Mesenchymal stem cell (in vitro differentiated cells and primary cell): ENCODE measurements at regions not wholly inside any gene's neighbourhood (a gene's known extent, or its start where the extent isn't known, plus 50 kb on each side); places are given as distances from the start of the nearest gene placed in this dataset.
A peak's percentile ranks its signal among the peaks of the same experiment; 100 is the strongest.

ENCODE experiments used
- DNase-seq: peaks from one replicate; pipeline ENCODE4 v3.0.0-alpha.2; 2013
- H2AFZ ChIP-seq: one replicate; pipeline ENCODE4 v1.6.1; 2013; ENCODE audit warnings: low read depth, mild to moderate bottlenecking, control low read depth, inconsistent platforms, low read length, moderate library complexity
- H2AK5ac ChIP-seq: 2 replicates; pipeline ENCODE4 v1.6.1; 2013; ENCODE audit warnings: low read length, moderate library complexity, mild to moderate bottlenecking, inconsistent platforms; ENCODE audit not compliant: severe bottlenecking
- H2BK120ac ChIP-seq: one replicate; pipeline ENCODE4 v1.6.1; 2013; ENCODE audit warnings: low read depth, mild to moderate bottlenecking, inconsistent platforms, low read length, moderate library complexity
- H2BK12ac ChIP-seq, 2 experiments: one replicate each; pipeline ENCODE4 v1.6.1; 2013; ENCODE audit warnings: inconsistent platforms in 2 of 2, low read length in 2 of 2, mild to moderate bottlenecking in 2 of 2, moderate library complexity in 2 of 2, control low read depth in 1 of 2
- H2BK15ac ChIP-seq: one replicate; pipeline ENCODE4 v1.6.1; 2013; ENCODE audit warnings: mild to moderate bottlenecking, low read depth, inconsistent platforms; ENCODE audit not compliant: poor library complexity, severe bottlenecking
- H2BK5ac ChIP-seq: 2 replicates; pipeline ENCODE4 v1.6.1; 2013; ENCODE audit warnings: low read depth, mild to moderate bottlenecking, low read length, control low read depth, inconsistent platforms; ENCODE audit not compliant: poor library complexity, severe bottlenecking
- H3K14ac ChIP-seq, 2 experiments: one replicate each; pipeline ENCODE4 v1.6.1; 2013; ENCODE audit warnings: inconsistent platforms in 2 of 2, low read length in 2 of 2, control low read depth in 1 of 2, mild to moderate bottlenecking in 1 of 2, moderate library complexity in 1 of 2
- H3K18ac ChIP-seq, 2 experiments: one replicate each; pipeline ENCODE4 v1.6.1; 2013; ENCODE audit warnings: inconsistent platforms in 2 of 2, low read length in 2 of 2, control low read depth in 1 of 2, low read depth in 1 of 2, mild to moderate bottlenecking in 1 of 2
- H3K23ac ChIP-seq, 2 experiments: one replicate each; pipeline ENCODE4 v1.6.1; 2013; ENCODE audit warnings: inconsistent platforms in 2 of 2, low read length in 2 of 2, mild to moderate bottlenecking in 2 of 2, moderate library complexity in 2 of 2, control low read depth in 1 of 2
- H3K27ac ChIP-seq: 2 replicates; pipeline ENCODE4 v1.5.1; 2013; ENCODE audit warnings: mild to moderate bottlenecking, moderate library complexity, low read length, control low read depth, inconsistent platforms; ENCODE audit not compliant: poor library complexity, severe bottlenecking
- H3K27me3 ChIP-seq, 2 experiments: 2 replicates each; pipeline versions ENCODE4 v1.6.1 to v1.7.0; 2013; ENCODE audit warnings: low read length in 2 of 2, mild to moderate bottlenecking in 2 of 2, moderate library complexity in 2 of 2, control low read depth in 1 of 2, inconsistent platforms in 1 of 2; ENCODE audit not compliant: control insufficient read depth in 1 of 2, insufficient read depth in 1 of 2
- H3K36me3 ChIP-seq, 2 experiments: 2 replicates each; pipeline versions ENCODE4 v1.6.1 to v1.7.0; 2013; ENCODE audit warnings: low read length in 2 of 2, control low read depth in 1 of 2, inconsistent platforms in 1 of 2, low read depth in 1 of 2, mild to moderate bottlenecking in 1 of 2; ENCODE audit not compliant: insufficient read depth in 2 of 2, control insufficient read depth in 1 of 2
- H3K4ac ChIP-seq, 2 experiments: one replicate each; pipeline ENCODE4 v1.6.1; 2013; ENCODE audit warnings: inconsistent platforms in 2 of 2, low read length in 2 of 2, mild to moderate bottlenecking in 2 of 2, moderate library complexity in 2 of 2, control low read depth in 1 of 2, low read depth in 1 of 2
- H3K4me1 ChIP-seq: 2 replicates; pipeline ENCODE4 v1.6.1; 2013; ENCODE audit warnings: low read depth, low read length, control low read depth; ENCODE audit not compliant: control insufficient read depth, insufficient read depth
- H3K4me2 ChIP-seq: 2 replicates; pipeline ENCODE4 v1.6.1; 2013; ENCODE audit warnings: low read length, mild to moderate bottlenecking, inconsistent platforms; ENCODE audit not compliant: poor library complexity, severe bottlenecking
- H3K4me3 ChIP-seq, 2 experiments: 2 replicates each; pipeline versions ENCODE4 v1.5.1 to v1.7.0; 2013; ENCODE audit warnings: low read length in 2 of 2, mild to moderate bottlenecking in 2 of 2, control low read depth in 1 of 2, low read depth in 1 of 2; ENCODE audit not compliant: insufficient read depth in 1 of 2
- H3K79me1 ChIP-seq: replicated peaks from 2 replicates; pipeline ENCODE4 v1.6.1; 2013; ENCODE audit warnings: mild to moderate bottlenecking, control low read depth, low read length, inconsistent platforms; ENCODE audit not compliant: poor library complexity, severe bottlenecking
- H3K9ac ChIP-seq: 2 replicates; pipeline ENCODE4 v1.7.0; 2013; ENCODE audit warnings: mild to moderate bottlenecking, low read length, moderate library complexity
- H3K9me3 ChIP-seq: 2 replicates; pipeline ENCODE4 v1.7.0; 2013; ENCODE audit warnings: mild to moderate bottlenecking, low read length; ENCODE audit not compliant: control insufficient read depth
- H4K8ac ChIP-seq: one replicate; pipeline ENCODE4 v1.6.1; 2013; ENCODE audit warnings: inconsistent platforms, mild to moderate bottlenecking, low read length, moderate library complexity
- H4K91ac ChIP-seq: one replicate; pipeline ENCODE4 v1.6.1; 2013; ENCODE audit warnings: mild to moderate bottlenecking, low read length, inconsistent platforms
- WGBS: methylation state at CpG from one replicate; pipeline ENCODE4 v1.1.7; 2013; ENCODE audit warnings: mixed read lengths; 5-methylcytosine and 5-hydroxymethylcytosine counted together

GRCh38 chr14:65200454-65200853 lies 98.1 kb upstream of the MAX start:
- Histone ChIP-seq H3K4ac (no peak overlapping the region), H3K27me3 (no peaks in the 10 kb centered on the region), H3K79me1 (no peaks in the 10 kb centered on the region), H4K8ac (no peak overlapping the region), H3K4me3 (no peak overlapping the region), H3K18ac (no peak overlapping the region), H2AFZ (no peak overlapping the region), H3K27ac (no peak overlapping the region), H3K14ac (no peak overlapping the region), H3K9me3 (no peaks in the 10 kb centered on the region), H2BK12ac (no peak overlapping the region), H3K4me2 (no peak overlapping the region), H3K4me1 (peaks cover 7% of the 10 kb centered on the region), H2BK120ac (no peak overlapping the region), H2AK5ac (no peak overlapping the region), H2BK15ac (no peak overlapping the region), H2BK5ac (no peak overlapping the region), H3K9ac (no peak overlapping the region), H3K36me3 (no peaks in the 10 kb centered on the region), H4K91ac (no peak overlapping the region), H3K23ac (no peak overlapping the region)
- WGBS, result 77% methylated on average over 1 of the region's 1 CpG
- no peak for DNase-seq

GRCh38 chr14:65203574-65203973 lies 101.3 kb upstream of the MAX start:
- H4K91ac ChIP-seq, result no peak overlapping the region
- H4K8ac ChIP-seq, result no peak overlapping the region
- H3K23ac ChIP-seq, result no peak overlapping the region
- H3K4me2 ChIP-seq, result no peak overlapping the region
- H3K14ac ChIP-seq, result no peak overlapping the region
- H2BK5ac ChIP-seq, result no peak overlapping the region
- DNase-seq, result no peak
- no peak overlapping the region for H3K18ac ChIP-seq
- no peak overlapping the region for H3K4me3 ChIP-seq
- no peaks in the 10 kb centered on the region for H3K27me3 ChIP-seq
- H2AK5ac ChIP-seq, result no peak overlapping the region
- H3K4ac ChIP-seq, result no peak overlapping the region
- WGBS, result 90% methylated on average over 5 of the region's 5 CpGs
- H3K79me1 ChIP-seq, result no peaks in the 10 kb centered on the region
- no peak overlapping the region for H2BK12ac ChIP-seq
- no peak overlapping the region for H3K9ac ChIP-seq
- no peak overlapping the region for H3K27ac ChIP-seq
- no peaks in the 10 kb centered on the region for H3K36me3 ChIP-seq
- peaks cover 9% of the 10 kb centered on the region for H3K4me1 ChIP-seq
- H3K9me3 ChIP-seq, result no peaks in the 10 kb centered on the region
- H2BK120ac ChIP-seq, result no peak overlapping the region
- H2AFZ ChIP-seq, result no peak overlapping the region
- no peak overlapping the region for H2BK15ac ChIP-seq

DNA sequence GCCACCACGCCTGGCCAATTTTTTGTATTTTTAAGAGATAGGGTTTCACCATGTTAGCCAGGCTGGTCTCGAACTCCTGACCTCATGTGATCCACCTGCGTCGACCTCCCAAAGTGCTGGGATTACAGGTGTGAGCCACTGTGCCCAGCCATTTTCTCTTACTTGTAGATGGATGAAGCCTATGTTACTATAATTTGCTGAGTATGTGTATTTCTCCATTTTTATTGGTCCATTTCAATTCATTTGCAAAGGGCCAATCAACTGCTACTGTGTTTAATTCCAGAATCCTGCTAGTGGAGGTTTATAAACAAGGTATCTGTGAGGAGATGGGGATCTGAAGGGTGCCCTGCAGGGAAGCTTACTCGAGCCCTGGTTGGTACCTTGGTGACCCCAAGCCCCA lies 101.7 kb upstream of the MAX start:
- Histone ChIP-seq H2BK5ac (no peak overlapping the region), H3K4ac (no peak overlapping the region), H2AFZ (no peak overlapping the region), H2BK12ac (no peak overlapping the region), H3K27ac (no peak overlapping the region), H3K9me3 (no peaks in the 10 kb centered on the region), H3K14ac (no peak overlapping the region), H2BK15ac (no peak overlapping the region), H3K18ac (no peak overlapping the region), H2AK5ac (no peak overlapping the region), H4K8ac (no peak overlapping the region), H3K79me1 (no peaks in the 10 kb centered on the region), H3K4me1 (peaks cover 9% of the 10 kb centered on the region), H3K27me3 (no peaks in the 10 kb centered on the region), H3K4me3 (no peak overlapping the region), H2BK120ac (no peak overlapping the region), H3K4me2 (no peak overlapping the region), H3K36me3 (no peaks in the 10 kb centered on the region), H3K23ac (no peak overlapping the region), H4K91ac (no peak overlapping the region), H3K9ac (no peak overlapping the region)
- no peak for DNase-seq
- WGBS, result 95% methylated on average over 5 of the region's 5 CpGs

GRCh38 chr14:65206078-65206447 lies 103.7 kb upstream of the MAX start:
- Histone ChIP-seq H3K18ac (peak overlapping the region in 1 of 2 experiments; percentile 18), H2AK5ac (no peak overlapping the region), H3K4me3 (no peak overlapping the region), H3K23ac (no peak overlapping the region), H2BK5ac (no peak overlapping the region), H2AFZ (peak overlapping the region; percentile 2), H3K9me3 (no peaks in the 10 kb centered on the region), H3K9ac (no peak overlapping the region), H4K8ac (no peak overlapping the region), H3K79me1 (no peaks in the 10 kb centered on the region), H2BK120ac (no peak overlapping the region), H3K4me2 (peak overlapping the region; percentile 23), H4K91ac (no peak overlapping the region), H3K4me1 (peaks cover 9% of the 10 kb centered on the region), H3K14ac (peak overlapping the region in 1 of 2 experiments; percentile 80), H3K27ac (no peak overlapping the region), H2BK15ac (no peak overlapping the region), H3K4ac (no peak overlapping the region), H3K36me3 (no peaks in the 10 kb centered on the region), H2BK12ac (peak overlapping the region; percentile 51 to 68), H3K27me3 (no peaks in the 10 kb centered on the region)
- WGBS, result 99% methylated on average over 4 of the region's 7 CpGs
- DNase-seq, result no peak
